B cell (primary cell): ENCODE measurements at regions not wholly inside any gene's neighbourhood (a gene's known extent, or its start where the extent isn't known, plus 50 kb on each side); places are given as distances from the start of the nearest gene placed in this dataset.

Source experiments
- EZH2 ChIP-seq: IDR thresholded peaks from 2 replicates; pipeline ENCODE4 v1.6.1; 2012; ENCODE audit warnings: borderline replicate concordance, low read depth, mild to moderate bottlenecking, moderate library complexity, low read length; ENCODE audit not compliant: insufficient read depth, poor library complexity, severe bottlenecking
- TF ChIP-seq, protein P1 (sequence below): fragments of 200-600 bp; IDR thresholded peaks from one replicate; pipeline ENCODE4 v1.8.0; 2022; ENCODE audit warnings: antibody characterized with exemption, mild to moderate bottlenecking

DNA sequence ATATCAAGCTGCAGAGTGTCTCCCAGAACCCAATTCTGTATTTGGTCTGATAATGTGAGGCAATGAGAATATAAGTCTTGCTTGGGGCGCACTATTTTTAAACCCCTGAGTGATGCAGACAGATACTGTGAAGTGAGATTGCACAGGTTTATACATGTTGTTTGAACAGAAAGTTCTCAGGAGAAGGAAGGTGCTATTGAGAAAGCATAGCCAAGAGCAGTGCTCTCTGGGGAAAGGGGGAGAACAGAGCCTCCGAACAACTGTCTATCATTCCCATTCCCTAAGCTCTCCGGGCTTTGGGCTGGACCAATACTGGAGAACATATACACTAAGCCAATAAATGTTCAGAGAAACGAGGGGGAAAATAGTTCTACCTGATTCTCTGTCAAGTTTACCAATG lies 75.8 kb downstream of the PERP start:
- TF ChIP-seq, protein P1, sequence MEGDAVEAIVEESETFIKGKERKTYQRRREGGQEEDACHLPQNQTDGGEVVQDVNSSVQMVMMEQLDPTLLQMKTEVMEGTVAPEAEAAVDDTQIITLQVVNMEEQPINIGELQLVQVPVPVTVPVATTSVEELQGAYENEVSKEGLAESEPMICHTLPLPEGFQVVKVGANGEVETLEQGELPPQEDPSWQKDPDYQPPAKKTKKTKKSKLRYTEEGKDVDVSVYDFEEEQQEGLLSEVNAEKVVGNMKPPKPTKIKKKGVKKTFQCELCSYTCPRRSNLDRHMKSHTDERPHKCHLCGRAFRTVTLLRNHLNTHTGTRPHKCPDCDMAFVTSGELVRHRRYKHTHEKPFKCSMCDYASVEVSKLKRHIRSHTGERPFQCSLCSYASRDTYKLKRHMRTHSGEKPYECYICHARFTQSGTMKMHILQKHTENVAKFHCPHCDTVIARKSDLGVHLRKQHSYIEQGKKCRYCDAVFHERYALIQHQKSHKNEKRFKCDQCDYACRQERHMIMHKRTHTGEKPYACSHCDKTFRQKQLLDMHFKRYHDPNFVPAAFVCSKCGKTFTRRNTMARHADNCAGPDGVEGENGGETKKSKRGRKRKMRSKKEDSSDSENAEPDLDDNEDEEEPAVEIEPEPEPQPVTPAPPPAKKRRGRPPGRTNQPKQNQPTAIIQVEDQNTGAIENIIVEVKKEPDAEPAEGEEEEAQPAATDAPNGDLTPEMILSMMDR, result no peak
- TF ChIP-seq EZH2, result no peak
